Glomerular visceral epithelial cell (primary cell): ENCODE measurements at regions not wholly inside any gene's neighbourhood (a gene's known extent, or its start where the extent isn't known, plus 50 kb on each side); places are given as distances from the start of the nearest gene placed in this dataset.
A peak's percentile ranks its signal among the peaks of the same experiment; 100 is the strongest.
"Not testable (repeated sequence)": the region's sequence is repeated elsewhere in the genome, so short reads cannot be mapped to it uniquely, and the experiment has no call there.

Source experiments
- DNase-seq: peaks from one replicate; pipeline ENCODE4 v3.0.0-alpha.2; 2016; ENCODE audit errors: extremely low spot score

DNA sequence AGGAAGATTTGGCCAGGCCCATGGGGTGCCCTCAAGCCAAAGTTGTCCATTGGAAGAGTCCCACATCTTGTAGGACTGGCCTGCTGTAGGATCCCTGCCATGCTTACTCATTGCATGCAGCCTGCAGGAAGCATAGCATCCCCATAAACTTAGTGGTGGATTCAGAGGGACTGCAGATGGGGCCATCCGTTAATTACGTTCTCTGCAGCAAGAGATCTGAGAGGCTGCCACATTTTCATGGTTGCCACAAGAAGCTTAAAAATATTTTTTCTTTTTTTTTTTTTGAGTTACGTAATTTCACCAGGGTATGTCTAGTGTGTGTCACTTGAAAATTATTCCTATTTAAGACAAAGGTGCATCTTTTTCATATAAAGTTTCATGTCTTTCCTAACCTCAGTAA, 329.7 kb upstream of the USP24 start:
- no peak for DNase-seq

DNA sequence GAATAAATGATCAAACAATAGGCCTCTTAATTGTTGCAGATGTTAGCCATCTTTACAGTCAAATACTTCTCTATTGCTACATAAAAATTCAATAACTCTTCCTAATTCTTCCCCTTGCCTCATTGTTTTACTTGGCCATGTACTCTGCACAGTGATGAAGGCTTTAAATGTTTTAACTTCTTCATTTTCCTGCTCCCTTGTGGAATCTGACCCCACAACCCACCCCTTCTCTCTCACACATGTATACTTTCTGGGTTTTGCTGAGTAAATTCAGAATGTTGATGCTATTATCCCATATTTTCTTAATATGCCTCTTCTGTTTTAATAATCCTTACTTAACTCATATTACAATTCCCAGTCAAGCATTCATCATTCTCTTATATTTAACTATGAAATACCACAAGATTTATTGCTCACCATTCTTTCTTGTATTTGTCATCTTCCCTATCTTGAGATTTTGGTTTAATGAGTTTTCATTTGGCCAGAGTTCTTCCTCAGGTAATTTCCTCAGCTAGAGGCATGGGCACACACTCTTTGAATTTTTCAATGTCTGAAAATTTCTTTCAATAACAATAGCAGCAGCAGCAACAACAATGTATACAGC, 327.8 kb upstream of the USP24 start:
- DNase-seq: peak; percentile 39

DNA sequence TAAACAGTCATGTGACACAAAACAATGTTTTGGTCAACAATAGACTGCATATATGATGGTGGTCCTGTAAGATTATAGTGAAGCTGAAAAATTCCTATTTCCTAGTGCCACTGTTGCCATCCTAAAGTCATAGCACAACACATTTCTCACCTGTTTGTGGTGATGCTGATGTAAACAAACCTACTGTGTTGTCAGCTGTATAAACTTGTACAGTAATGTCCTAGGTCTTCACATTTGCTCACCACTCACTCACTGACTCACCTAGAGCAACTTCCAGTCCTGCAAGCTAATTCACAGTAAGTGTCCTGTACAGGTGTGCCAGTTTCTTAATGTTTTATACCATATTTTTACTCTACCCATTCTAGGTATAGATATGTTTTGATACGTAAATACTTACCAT, 326.1 kb upstream of the USP24 start:
- no peak for DNase-seq

- no peak for DNase-seq
Measured at GRCh38 chr1:55539652-55540512, 324.7 kb upstream of the USP24 start.

GRCh38 chr1:55538428-55538827, 323.3 kb upstream of the USP24 start:
- no peak for DNase-seq

GRCh38 chr1:55536545-55536865, 321.3 kb upstream of the USP24 start:
- DNase-seq: no peak

DNA sequence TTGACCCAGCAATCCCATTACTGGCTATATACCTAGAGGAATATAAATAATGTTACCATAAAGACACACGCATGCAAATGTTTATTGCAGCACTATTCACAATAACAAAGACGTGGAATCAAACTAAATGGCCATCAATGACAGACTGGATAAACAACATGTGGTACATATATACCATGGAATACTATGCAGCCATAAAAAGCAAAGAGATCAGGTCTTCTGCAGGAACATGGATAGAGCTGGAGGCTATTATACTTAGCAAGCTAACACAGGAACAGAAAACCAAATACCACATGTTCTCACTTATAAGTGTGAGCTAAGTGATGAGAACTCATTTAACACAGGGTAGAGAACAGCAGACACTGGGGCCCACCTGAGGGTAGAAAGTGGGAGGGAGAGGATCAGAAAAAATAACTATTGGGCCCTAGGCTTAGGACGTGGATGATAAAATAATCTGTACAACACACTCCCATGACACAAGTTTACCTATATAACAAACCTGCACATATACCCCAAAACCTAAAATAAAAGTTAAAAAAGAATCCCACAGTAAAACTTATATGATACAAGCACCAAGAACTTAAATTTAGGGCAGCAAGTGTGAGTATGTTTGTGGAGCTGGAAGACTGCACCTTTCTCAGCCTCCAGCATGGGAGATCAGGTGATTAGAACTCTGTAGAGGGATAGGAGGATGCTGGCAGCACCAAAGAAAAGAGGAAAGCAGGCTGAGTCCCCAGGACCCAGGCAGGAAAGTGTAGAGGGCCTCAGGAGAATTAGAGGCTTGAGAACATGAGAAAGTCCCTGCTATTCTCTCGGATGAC, 320.8 kb upstream of the USP24 start:
- no peak for DNase-seq

DNA sequence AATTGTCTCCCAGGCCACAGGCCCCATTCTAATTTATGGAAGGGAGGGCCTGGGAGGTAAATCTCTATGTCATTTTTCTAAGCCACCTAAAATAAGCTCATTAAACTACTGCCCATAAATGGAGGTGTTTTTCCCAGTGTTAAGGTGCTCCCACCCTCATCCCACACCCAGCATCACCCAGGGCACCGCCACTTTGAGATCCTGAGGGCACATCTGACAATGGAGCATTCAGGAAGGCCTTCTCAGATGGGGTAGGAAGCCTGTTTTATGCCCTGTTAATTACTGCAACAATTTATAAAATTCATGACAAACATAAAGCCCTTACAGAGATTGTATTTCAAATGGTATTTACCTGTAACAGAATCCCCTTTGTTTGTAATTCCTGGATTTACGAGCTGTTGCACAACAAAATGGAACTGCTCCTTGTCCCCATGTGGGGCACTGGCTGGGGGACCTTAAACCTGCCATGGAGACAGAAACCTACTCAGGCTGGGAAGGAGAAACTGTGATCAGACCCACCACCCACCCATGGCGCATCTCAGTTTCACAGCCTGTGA, 319.5 kb upstream of the USP24 start:
- no peak for DNase-seq

DNA sequence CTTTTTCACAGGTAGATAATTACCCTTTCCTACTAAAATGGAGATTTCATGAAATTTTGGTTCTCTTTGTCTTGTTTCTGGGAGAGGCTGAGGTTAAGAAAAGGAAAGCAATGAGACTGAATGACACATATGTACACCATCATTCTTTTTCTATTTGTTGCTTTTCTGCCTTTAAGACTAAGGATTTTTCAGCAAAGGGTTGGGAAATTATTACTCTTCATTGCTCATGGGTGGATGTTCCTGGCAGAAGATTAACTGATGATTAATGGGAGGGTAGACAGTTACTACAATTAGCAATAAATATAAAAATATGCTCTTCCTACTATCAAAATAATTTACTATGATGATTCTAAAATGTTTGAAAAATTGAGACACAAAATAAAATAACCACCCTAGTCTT, 316.5 kb upstream of the USP24 start:
- DNase-seq: no peak

DNA sequence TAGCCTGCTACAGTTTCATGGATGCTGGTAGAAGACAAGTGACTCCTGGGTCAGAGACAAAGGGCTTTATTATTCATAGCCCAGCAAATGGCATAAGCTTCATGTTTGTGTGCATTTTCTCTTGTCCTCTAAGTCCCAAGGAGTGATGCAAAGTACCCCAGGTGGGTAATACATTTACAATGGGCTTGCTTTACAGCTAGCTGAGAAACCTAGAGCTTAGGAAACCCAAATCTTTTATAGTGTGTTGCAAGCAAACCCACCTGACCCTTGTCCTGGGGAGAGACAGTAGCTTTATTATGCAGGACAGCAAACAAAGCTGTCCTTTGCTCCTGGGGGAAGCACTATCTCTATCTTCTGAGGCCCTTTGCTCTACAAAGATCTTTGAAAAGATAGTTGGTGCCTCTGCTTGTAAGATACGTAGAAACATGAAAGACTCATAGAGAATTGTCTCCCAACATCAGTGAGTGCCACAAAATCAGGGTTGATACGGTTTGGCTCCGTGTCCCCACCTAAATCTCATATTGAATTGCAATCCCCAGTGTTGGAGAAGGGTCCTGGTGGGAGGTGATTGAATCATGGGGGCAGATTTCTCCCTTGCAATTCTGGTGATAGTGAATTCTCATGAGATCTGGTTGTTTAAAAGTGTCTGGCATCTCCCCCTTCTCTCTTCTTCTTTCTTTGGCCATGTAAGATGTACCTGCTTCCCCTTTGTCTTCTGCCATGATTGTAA, 315.8 kb upstream of the USP24 start:
- no peak for DNase-seq

GRCh38 chr1:55529017-55529416, 313.9 kb upstream of the USP24 start:
- no peak for DNase-seq

GRCh38 chr1:55527831-55528230, 312.7 kb upstream of the USP24 start:
- DNase-seq: no peak

- no peak for DNase-seq
Measured at GRCh38 chr1:55526716-55527115, 311.6 kb upstream of the USP24 start.

- no peak for DNase-seq
Measured at GRCh38 chr1:55524006-55524405, 308.8 kb upstream of the USP24 start.

GRCh38 chr1:55522982-55523381, 307.8 kb upstream of the USP24 start:
- DNase-seq: no peak

- DNase-seq: no peak
Measured at GRCh38 chr1:55522353-55522903, 307.3 kb upstream of the USP24 start.

GRCh38 chr1:55520861-55521260, 305.7 kb upstream of the USP24 start:
- DNase-seq: no peak

GRCh38 chr1:55519937-55520683, 304.9 kb upstream of the USP24 start:
- DNase-seq: peak; percentile 15

GRCh38 chr1:55519276-55519675, 304.1 kb upstream of the USP24 start:
- DNase-seq: no peak

GRCh38 chr1:55517036-55517435, 301.9 kb upstream of the USP24 start:
- DNase-seq: no peak

- DNase-seq: not testable (repeated sequence)
Measured at GRCh38 chr1:55514571-55514970, 299.4 kb upstream of the USP24 start.
